Upper lobe of left lung (tissue), 4 donors: ENCODE measurements at regions not wholly inside any gene's neighbourhood (a gene's known extent, or its start where the extent isn't known, plus 50 kb on each side); places are given as distances from the start of the nearest gene placed in this dataset.

Experiments used
- CTCF ChIP-seq, 6 experiments: fragments of 450-650 bp in 4 of 6; fragments of 200-600 bp in 2 of 6; sonication (generic) in 2 of 6; IDR thresholded peaks; one replicate each; pipeline ENCODE4 v1.5.1; 2016 to 2019; ENCODE audit warnings: antibody characterized with exemption in 6 of 6
- EP300 ChIP-seq, 4 donors: sonication (generic); formaldehyde crosslinking; IDR thresholded peaks; one replicate each; pipeline ENCODE4 v1.5.1; 2017; ENCODE audit warnings: antibody characterized with exemption in 4 of 4, control low read depth in 2 of 4
- POLR2A ChIP-seq, 4 donors: fragments of 450-650 bp; IDR thresholded peaks; one replicate each; pipeline ENCODE4 v1.5.1; 2016 to 2017; ENCODE audit warnings: antibody characterized with exemption in 4 of 4, mild to moderate bottlenecking in 2 of 4

- no peak for TF ChIP-seq POLR2A (IDR thresholded peaks at IDR 0.05)
- no peak for TF ChIP-seq CTCF (IDR thresholded peaks at IDR 0.05)
- no peak for TF ChIP-seq EP300 (IDR thresholded peaks at IDR 0.05)
These were observed 465.3 kb upstream of the ARRDC3 start for GRCh38 chr5:91848453-91848852.
